ENCODE measurements at regions not wholly inside any gene's neighbourhood (a gene's known extent, or its start where the extent isn't known, plus 50 kb on each side); places are given as distances from the start of the nearest gene placed in this dataset.

- no peak overlapping the region for H3K4me3 ChIP-seq
- no peak for TF ChIP-seq CTCF (IDR thresholded peaks at IDR 0.05)
- TF ChIP-seq POLR2AphosphoS5 (IDR thresholded peaks at IDR 0.05), result no peak
- no peak for TF ChIP-seq POLR2A (IDR thresholded peaks at IDR 0.05)
- TF ChIP-seq EP300 (IDR thresholded peaks at IDR 0.05), result no peak
- no peaks in the 10 kb centered on the region for H3K27me3 ChIP-seq
- H3K4me1 ChIP-seq, result no peaks in the 10 kb centered on the region
- DNase-seq, result no peak
- no peaks in the 10 kb centered on the region for H3K36me3 ChIP-seq
- no peak overlapping the region for H3K27ac ChIP-seq
- intact Hi-C loops (cut with DNase I; ENCODE audit: low total_unique reads), result no loop called here
- 83 to 88% (median 85%) methylated on average over 9 of the region's 9 CpGs for WGBS, 5 donors
- H3K9me3 ChIP-seq, result no peaks in the 10 kb centered on the region
Observed at GRCh38 chr7:79778786-79779770, 325.6 kb upstream of the MAGI2 start.

GRCh38 chr7:79775911-79776310, 322.4 kb upstream of the MAGI2 start:
- Histone ChIP-seq H3K36me3 (no peaks in the 10 kb centered on the region), H3K9me3 (no peaks in the 10 kb centered on the region), H3K27ac (no peak overlapping the region), H3K4me1 (no peaks in the 10 kb centered on the region), H3K27me3 (no peaks in the 10 kb centered on the region), H3K4me3 (no peak overlapping the region)
- WGBS, 5 donors, result 65 to 78% (median 77%) methylated on average over 3 of the region's 3 CpGs
- intact Hi-C loops (cut with DNase I; ENCODE audit: low total_unique reads), result no loop called here
- TF ChIP-seq CTCF (IDR thresholded peaks at IDR 0.05), result no peak
- no peak for TF ChIP-seq EP300 (IDR thresholded peaks at IDR 0.05)
- TF ChIP-seq POLR2A (IDR thresholded peaks at IDR 0.05), result no peak
- DNase-seq, result no peak

GRCh38 chr7:79774150-79774549, 320.7 kb upstream of the MAGI2 start:
- no peak for DNase-seq
- H3K36me3 ChIP-seq, result no peaks in the 10 kb centered on the region
- intact Hi-C loops (cut with DNase I; ENCODE audit: low total_unique reads), result no loop called here
- TF ChIP-seq EP300 (IDR thresholded peaks at IDR 0.05) (no peak), POLR2A (IDR thresholded peaks at IDR 0.05) (no peak), CTCF (IDR thresholded peaks at IDR 0.05) (no peak), POLR2AphosphoS5 (IDR thresholded peaks at IDR 0.05) (no peak)
- no peak overlapping the region for H3K27ac ChIP-seq
- H3K27me3 ChIP-seq, result no peaks in the 10 kb centered on the region
- no peak overlapping the region for H3K4me3 ChIP-seq
- H3K9me3 ChIP-seq, result no peaks in the 10 kb centered on the region
- no peaks in the 10 kb centered on the region for H3K4me1 ChIP-seq

- Histone ChIP-seq H3K36me3 (no peaks in the 10 kb centered on the region), H3K4me1 (no peaks in the 10 kb centered on the region), H3K27ac (no peak overlapping the region), H3K9me3 (peaks cover 0 to 7% (median 0%) of the 10 kb centered on the region in 4 donors), H3K4me3 (no peak overlapping the region), H3K27me3 (no peaks in the 10 kb centered on the region)
- no peak for DNase-seq
- intact Hi-C loops (cut with DNase I; ENCODE audit: low total_unique reads), result no loop called here
- no peak for TF ChIP-seq POLR2AphosphoS5 (IDR thresholded peaks at IDR 0.05)
- no peak for TF ChIP-seq CTCF (IDR thresholded peaks at IDR 0.05)
- TF ChIP-seq EP300 (IDR thresholded peaks at IDR 0.05), result no peak
- no peak for TF ChIP-seq POLR2A (IDR thresholded peaks at IDR 0.05)
- 36 to 88% (median 80%) methylated on average over 2 of the region's 2 CpGs for WGBS, 5 donors
Observed at GRCh38 chr7:79770970-79771369, 317.5 kb upstream of the MAGI2 start.

All from stomach (tissue), 8 donors.